Ectodermal cell (in vitro differentiated cells): ENCODE measurements at regions not wholly inside any gene's neighbourhood (a gene's known extent, or its start where the extent isn't known, plus 50 kb on each side); places are given as distances from the start of the nearest gene placed in this dataset.
A peak's percentile ranks its signal among the peaks of the same experiment; 100 is the strongest.

Source experiments
- H3K27ac ChIP-seq: 2 replicates; pipeline ENCODE4 v1.7.0; 2013; ENCODE audit warnings: mild to moderate bottlenecking, low read depth, low read length; ENCODE audit not compliant: insufficient read depth, poor library complexity, severe bottlenecking
- H3K27me3 ChIP-seq: 2 replicates; pipeline ENCODE4 v1.7.0; 2013; ENCODE audit warnings: mild to moderate bottlenecking, low read length; ENCODE audit not compliant: insufficient read depth, control insufficient read depth, poor library complexity, severe bottlenecking
- H3K36me3 ChIP-seq: one replicate; pipeline ENCODE4 v1.7.0; 2013; ENCODE audit warnings: low read length; ENCODE audit not compliant: control insufficient read depth, insufficient read depth
- H3K4me1 ChIP-seq: one replicate; pipeline ENCODE4 v1.7.0; 2013; ENCODE audit warnings: low read length; ENCODE audit not compliant: control insufficient read depth, insufficient read depth
- H3K4me3 ChIP-seq: 2 replicates; pipeline ENCODE4 v1.7.0; 2013; ENCODE audit warnings: low read depth, low read length, control low read depth; ENCODE audit not compliant: insufficient read depth
- H3K9me3 ChIP-seq: 2 replicates; pipeline ENCODE4 v1.7.0; 2013; ENCODE audit warnings: mild to moderate bottlenecking, low read length, moderate library complexity; ENCODE audit not compliant: control insufficient read depth
- WGBS, 2 experiments: methylation state at CpG; one replicate each; pipeline ENCODE4 v1.1.7; 2013; ENCODE audit warnings: missing lambda C conversion rate in 2 of 2; 5-methylcytosine and 5-hydroxymethylcytosine counted together

DNA sequence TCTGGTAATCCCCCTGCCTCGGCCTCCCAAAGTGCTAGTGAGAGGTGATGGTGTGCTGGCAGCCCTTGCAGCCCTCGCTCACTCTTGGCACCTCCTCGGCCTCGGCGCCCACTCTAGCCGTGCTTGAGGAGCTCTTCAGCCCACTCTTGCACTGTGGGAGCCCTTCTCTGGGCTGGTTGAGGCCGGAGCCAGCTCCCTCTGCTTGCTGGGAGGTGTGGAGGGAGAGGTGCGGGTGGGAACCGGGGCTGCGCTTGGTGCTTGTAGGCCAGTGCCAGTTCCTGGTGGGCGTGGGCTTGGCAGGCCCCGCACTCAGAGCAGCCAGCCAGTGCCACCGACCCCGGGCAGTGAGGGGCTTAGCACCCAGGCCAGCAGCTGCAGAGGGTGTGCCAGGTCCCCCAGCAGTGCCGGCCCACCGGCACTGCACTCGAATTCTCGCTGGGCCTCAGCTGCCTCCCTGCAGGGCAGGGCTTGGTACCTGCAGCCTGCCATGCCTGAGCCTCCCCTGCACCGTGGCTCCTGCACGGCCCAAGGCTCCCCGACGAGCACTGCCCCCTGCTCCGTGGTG lies 189.0 kb upstream of the ASCC3 start:
- no peaks in the 10 kb centered on the region for H3K36me3 ChIP-seq
- H3K4me3 ChIP-seq: no peak overlapping the region
- H3K27me3 ChIP-seq: no peaks in the 10 kb centered on the region
- no peak overlapping the region for H3K27ac ChIP-seq
- 94 to 95% methylated on average over 23 of the region's 23 CpGs for WGBS, 2 experiments
- no peaks in the 10 kb centered on the region for H3K9me3 ChIP-seq
- no peaks in the 10 kb centered on the region for H3K4me1 ChIP-seq

DNA sequence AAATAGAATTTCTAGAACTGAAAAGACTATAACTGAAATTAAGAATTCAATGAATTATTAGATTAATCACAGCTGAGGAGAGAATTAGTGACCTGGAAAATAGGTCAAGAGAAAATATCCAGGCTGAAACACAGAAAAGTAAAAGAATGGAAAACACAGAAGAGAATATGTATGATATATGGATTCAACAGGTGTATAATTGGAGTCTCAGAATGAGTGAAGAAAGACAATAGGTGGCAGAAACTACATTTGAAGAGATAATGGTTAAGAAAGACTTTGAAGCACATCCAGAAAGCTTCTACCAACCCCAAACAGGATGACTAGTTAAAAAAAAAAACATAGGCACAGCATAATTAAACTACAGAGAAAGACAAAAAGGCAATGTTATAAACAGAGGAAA lies 196.2 kb upstream of the ASCC3 start:
- H3K36me3 ChIP-seq: no peaks in the 10 kb centered on the region
- no peak overlapping the region for H3K4me3 ChIP-seq
- no peaks in the 10 kb centered on the region for H3K9me3 ChIP-seq
- no peaks in the 10 kb centered on the region for H3K4me1 ChIP-seq
- no peak overlapping the region for H3K27ac ChIP-seq
- H3K27me3 ChIP-seq: no peaks in the 10 kb centered on the region

GRCh38 chr6:101079696-101080270 lies 198.7 kb upstream of the ASCC3 start:
- WGBS, 2 experiments: 91 to 100% methylated on average over 1 of the region's 1 CpG
- no peaks in the 10 kb centered on the region for H3K27me3 ChIP-seq

GRCh38 chr6:101080597-101080996 lies 199.5 kb upstream of the ASCC3 start:
- 100% methylated on average over 1 to 2 of the region's 2 CpGs for WGBS, 2 experiments
- no peak overlapping the region for H3K27ac ChIP-seq
- H3K4me1 ChIP-seq: peaks cover 4% of the 10 kb centered on the region
- H3K36me3 ChIP-seq: no peaks in the 10 kb centered on the region
- no peak overlapping the region for H3K4me3 ChIP-seq
- H3K9me3 ChIP-seq: no peaks in the 10 kb centered on the region
- no peaks in the 10 kb centered on the region for H3K27me3 ChIP-seq

More at GRCh38 chr6:101079696-101080270, 198.7 kb upstream of the ASCC3 start:
- no peak overlapping the region for H3K4me3 ChIP-seq
- H3K27ac ChIP-seq: no peak overlapping the region
- no peaks in the 10 kb centered on the region for H3K4me1 ChIP-seq
- no peaks in the 10 kb centered on the region for H3K9me3 ChIP-seq
- H3K36me3 ChIP-seq: no peaks in the 10 kb centered on the region

- WGBS, 2 experiments: 65 to 71% methylated on average over 1 to 3 of the region's 3 CpGs
- no peaks in the 10 kb centered on the region for H3K9me3 ChIP-seq
- no peaks in the 10 kb centered on the region for H3K36me3 ChIP-seq
- peaks cover 10% of the 10 kb centered on the region for H3K4me1 ChIP-seq
- no peaks in the 10 kb centered on the region for H3K27me3 ChIP-seq
- peak overlapping the region; percentile 27 for H3K27ac ChIP-seq
- no peak overlapping the region for H3K4me3 ChIP-seq
Observed at GRCh38 chr6:101083533-101084175, 202.5 kb upstream of the ASCC3 start.

DNA sequence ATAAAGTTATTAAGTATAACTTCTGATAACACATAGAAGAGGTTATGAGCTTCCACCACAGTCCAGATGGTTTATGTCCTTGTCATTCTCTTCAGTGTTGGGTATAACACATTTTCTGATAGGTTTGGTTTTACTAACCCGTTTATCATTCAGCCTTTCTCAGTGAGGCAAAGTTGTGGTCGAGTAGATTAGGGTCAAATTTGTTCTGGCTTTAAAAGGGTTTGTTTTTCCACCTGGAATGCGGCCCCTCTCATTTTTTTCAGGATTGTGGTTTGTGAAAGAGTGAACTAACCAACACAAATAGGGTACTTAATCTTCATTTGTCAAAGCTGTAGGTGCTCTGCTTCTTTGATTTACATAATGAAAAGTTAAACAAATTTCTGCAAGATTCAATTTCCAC lies 204.2 kb upstream of the ASCC3 start:
- no peak overlapping the region for H3K27ac ChIP-seq
- peaks cover 10% of the 10 kb centered on the region for H3K4me1 ChIP-seq
- H3K4me3 ChIP-seq: no peak overlapping the region
- no peaks in the 10 kb centered on the region for H3K9me3 ChIP-seq
- 16 to 24% methylated on average over 2 to 3 of the region's 3 CpGs for WGBS, 2 experiments
- H3K27me3 ChIP-seq: no peaks in the 10 kb centered on the region
- H3K36me3 ChIP-seq: no peaks in the 10 kb centered on the region

GRCh38 chr6:101086473-101086872 lies 205.3 kb upstream of the ASCC3 start:
- Histone ChIP-seq H3K4me1 (peaks cover 10% of the 10 kb centered on the region), H3K9me3 (no peaks in the 10 kb centered on the region), H3K27me3 (no peaks in the 10 kb centered on the region), H3K4me3 (no peak overlapping the region), H3K36me3 (no peaks in the 10 kb centered on the region), H3K27ac (no peak overlapping the region)
- WGBS, 2 experiments: 11 to 25% methylated on average over 1 of the region's 1 CpG

GRCh38 chr6:101088594-101088993 lies 207.5 kb upstream of the ASCC3 start:
- Histone ChIP-seq H3K36me3 (no peaks in the 10 kb centered on the region), H3K4me1 (peaks cover 10% of the 10 kb centered on the region)
- WGBS, 2 experiments: 86 to 87% methylated on average over 1 to 2 of the region's 2 CpGs

DNA sequence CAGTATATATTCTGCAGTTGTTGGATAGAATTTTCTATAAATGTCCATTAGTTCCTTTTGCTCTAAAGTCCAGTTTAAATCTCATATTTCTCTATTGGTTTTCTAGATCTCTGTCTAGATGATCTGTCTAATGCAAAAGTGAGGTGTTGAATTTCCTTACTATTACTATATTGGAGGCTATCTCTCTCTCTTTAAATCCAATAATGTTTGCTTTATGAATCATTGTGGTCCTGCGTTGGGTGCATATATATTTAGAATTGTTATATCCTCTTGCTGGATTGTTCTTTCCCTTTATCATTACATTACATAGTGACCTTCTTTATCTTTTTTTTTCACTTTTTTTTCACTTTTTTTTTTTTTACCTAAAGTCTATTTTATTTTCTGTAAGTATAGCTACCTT lies 208.5 kb upstream of the ASCC3 start:
- Histone ChIP-seq H3K27ac (no peak overlapping the region), H3K9me3 (no peaks in the 10 kb centered on the region), H3K4me1 (peaks cover 10% of the 10 kb centered on the region), H3K4me3 (no peak overlapping the region), H3K36me3 (no peaks in the 10 kb centered on the region), H3K27me3 (no peaks in the 10 kb centered on the region)
- no CpG with 5 or more reads among the region's 1 CpG for WGBS, 2 experiments

More at GRCh38 chr6:101088594-101088993, 207.5 kb upstream of the ASCC3 start:
- no peaks in the 10 kb centered on the region for H3K9me3 ChIP-seq
- no peak overlapping the region for H3K4me3 ChIP-seq
- H3K27ac ChIP-seq: no peak overlapping the region
- H3K27me3 ChIP-seq: no peaks in the 10 kb centered on the region

- Histone ChIP-seq H3K36me3 (no peaks in the 10 kb centered on the region), H3K4me1 (peaks cover 7% of the 10 kb centered on the region), H3K27ac (no peak overlapping the region)
Observed at GRCh38 chr6:101090281-101090680, 209.2 kb upstream of the ASCC3 start.

More at GRCh38 chr6:101090281-101090680, 209.2 kb upstream of the ASCC3 start:
- Histone ChIP-seq H3K27me3 (no peaks in the 10 kb centered on the region), H3K4me3 (no peak overlapping the region), H3K9me3 (no peaks in the 10 kb centered on the region)
